ENCODE measurements at regions not wholly inside any gene's neighbourhood (a gene's known extent, or its start where the extent isn't known, plus 50 kb on each side); places are given as distances from the start of the nearest gene placed in this dataset.

DNA sequence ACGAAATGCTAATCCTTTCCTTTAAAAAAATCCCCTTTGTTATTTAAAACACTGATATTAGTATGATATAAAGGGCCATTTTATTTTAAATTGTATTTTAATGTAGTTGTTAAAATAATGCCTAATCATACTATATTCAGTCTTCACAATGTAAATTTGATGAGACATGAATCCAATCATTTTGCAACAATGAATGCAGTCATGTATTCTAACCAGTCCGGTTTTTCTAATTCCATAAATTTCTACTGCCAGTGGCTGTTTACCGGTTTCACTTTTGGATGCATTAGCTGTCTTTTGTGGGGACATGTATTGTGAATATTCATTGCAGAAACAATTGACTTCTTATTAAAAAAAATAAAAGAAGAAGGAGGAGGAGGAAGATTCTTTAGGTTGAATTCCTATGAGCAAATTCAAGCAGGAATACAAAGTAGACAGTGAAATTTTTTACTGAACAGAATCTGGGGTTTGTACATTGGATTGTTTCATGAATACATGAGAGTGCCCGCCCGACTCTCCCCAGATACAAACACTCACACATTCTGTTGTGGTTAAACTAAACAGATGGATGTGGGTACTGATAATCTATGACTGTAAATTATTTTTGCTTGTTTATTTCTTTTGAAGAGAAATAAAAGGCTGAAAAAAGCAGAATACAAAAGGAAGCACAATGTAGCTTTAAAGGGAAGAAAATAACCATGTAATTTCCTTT lies 624.8 kb upstream of the PTBP2 start:
- TF ChIP-seq, protein P1, sequence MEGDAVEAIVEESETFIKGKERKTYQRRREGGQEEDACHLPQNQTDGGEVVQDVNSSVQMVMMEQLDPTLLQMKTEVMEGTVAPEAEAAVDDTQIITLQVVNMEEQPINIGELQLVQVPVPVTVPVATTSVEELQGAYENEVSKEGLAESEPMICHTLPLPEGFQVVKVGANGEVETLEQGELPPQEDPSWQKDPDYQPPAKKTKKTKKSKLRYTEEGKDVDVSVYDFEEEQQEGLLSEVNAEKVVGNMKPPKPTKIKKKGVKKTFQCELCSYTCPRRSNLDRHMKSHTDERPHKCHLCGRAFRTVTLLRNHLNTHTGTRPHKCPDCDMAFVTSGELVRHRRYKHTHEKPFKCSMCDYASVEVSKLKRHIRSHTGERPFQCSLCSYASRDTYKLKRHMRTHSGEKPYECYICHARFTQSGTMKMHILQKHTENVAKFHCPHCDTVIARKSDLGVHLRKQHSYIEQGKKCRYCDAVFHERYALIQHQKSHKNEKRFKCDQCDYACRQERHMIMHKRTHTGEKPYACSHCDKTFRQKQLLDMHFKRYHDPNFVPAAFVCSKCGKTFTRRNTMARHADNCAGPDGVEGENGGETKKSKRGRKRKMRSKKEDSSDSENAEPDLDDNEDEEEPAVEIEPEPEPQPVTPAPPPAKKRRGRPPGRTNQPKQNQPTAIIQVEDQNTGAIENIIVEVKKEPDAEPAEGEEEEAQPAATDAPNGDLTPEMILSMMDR (conservative IDR thresholded peaks at IDR 0.05; ENCODE audit: low read length), result no peak
- no peak for TF ChIP-seq EZH2phosphoT487 (IDR thresholded peaks at IDR 0.05; ENCODE audit: borderline replicate concordance, low read depth, low read length)

Data from OCI-LY7 (cell line).